ENCODE measurements at regions not wholly inside any gene's neighbourhood (a gene's known extent, or its start where the extent isn't known, plus 50 kb on each side); places are given as distances from the start of the nearest gene placed in this dataset.

- TF ChIP-seq CTCF (IDR thresholded peaks at IDR 0.05) (no peak), POLR2A (IDR thresholded peaks at IDR 0.05) (no peak)
These were observed 1172.3 kb downstream of the LRFN5 start for GRCh38 chr14:42778984-42779383.

Measured in lower leg skin (tissue), 3 donors.